Transverse colon (tissue), 4 donors: ENCODE measurements at regions not wholly inside any gene's neighbourhood (a gene's known extent, or its start where the extent isn't known, plus 50 kb on each side); places are given as distances from the start of the nearest gene placed in this dataset.

ENCODE experiments used
- CTCF ChIP-seq, 5 experiments: fragments of 200-600 bp in 3 of 5; fragments of 450-650 bp in 2 of 5; sonication (generic) in 3 of 5; IDR thresholded peaks; 1 replicate in 2 of 5; 2 replicates in 3 of 5; pipeline ENCODE4 v1.5.1; 2016 to 2017; ENCODE audit warnings: antibody characterized with exemption in 5 of 5, inconsistent platforms in 3 of 5, mild to moderate bottlenecking in 2 of 5, moderate library complexity in 1 of 5
- EP300 ChIP-seq: sonication (generic); formaldehyde crosslinking; IDR thresholded peaks from one replicate; pipeline ENCODE4 v1.6.1; 2017; ENCODE audit warnings: antibody characterized with exemption, low read depth
- POLR2A ChIP-seq: fragments of 450-650 bp; IDR thresholded peaks from one replicate; pipeline ENCODE4 v1.6.1; 2016; ENCODE audit warnings: antibody characterized with exemption, mild to moderate bottlenecking, moderate library complexity
- POLR2AphosphoS5 ChIP-seq, 3 donors: sonication (generic); formaldehyde crosslinking; IDR thresholded peaks; one replicate each; pipeline ENCODE4 v1.6.1; 2016; ENCODE audit warnings: antibody characterized with exemption in 3 of 3

GRCh38 chr18:2254977-2255376 is 316.3 kb downstream of the METTL4 start:
- TF ChIP-seq CTCF (IDR thresholded peaks at IDR 0.05) (no peak), POLR2A (no peak), POLR2AphosphoS5 (IDR thresholded peaks at IDR 0.05) (no peak), EP300 (no peak)
